Activated naive CD8-positive, alpha-beta T cell treated with anti-CD3 and anti-CD28 coated beads for 36 hours (primary cell): ENCODE measurements at regions not wholly inside any gene's neighbourhood (a gene's known extent, or its start where the extent isn't known, plus 50 kb on each side); places are given as distances from the start of the nearest gene placed in this dataset.

Experiments used
- DNase-seq: peaks from one replicate; pipeline ENCODE4 v3.0.0; 2021
- H3K27ac Mint-ChIP-seq: one replicate; pipeline ENCODE4 v1.8.0; 2022; ENCODE audit warnings: mild to moderate bottlenecking, moderate library complexity, mixed read lengths
- H3K27me3 Mint-ChIP-seq: one replicate; pipeline ENCODE4 v1.8.0; 2022; ENCODE audit warnings: mild to moderate bottlenecking, mixed read lengths
- H3K36me3 Mint-ChIP-seq: one replicate; pipeline ENCODE4 v1.8.0; 2021; ENCODE audit warnings: mild to moderate bottlenecking, mixed read lengths
- H3K4me1 Mint-ChIP-seq: one replicate; pipeline ENCODE4 v1.8.0; 2021; ENCODE audit warnings: mixed read lengths
- H3K4me3 Mint-ChIP-seq: one replicate; pipeline ENCODE4 v1.8.0; 2022; ENCODE audit warnings: mild to moderate bottlenecking, moderate library complexity, mixed read lengths
- H3K9me3 Mint-ChIP-seq: one replicate; pipeline ENCODE4 v1.8.0; 2022; ENCODE audit warnings: mixed read lengths

DNA sequence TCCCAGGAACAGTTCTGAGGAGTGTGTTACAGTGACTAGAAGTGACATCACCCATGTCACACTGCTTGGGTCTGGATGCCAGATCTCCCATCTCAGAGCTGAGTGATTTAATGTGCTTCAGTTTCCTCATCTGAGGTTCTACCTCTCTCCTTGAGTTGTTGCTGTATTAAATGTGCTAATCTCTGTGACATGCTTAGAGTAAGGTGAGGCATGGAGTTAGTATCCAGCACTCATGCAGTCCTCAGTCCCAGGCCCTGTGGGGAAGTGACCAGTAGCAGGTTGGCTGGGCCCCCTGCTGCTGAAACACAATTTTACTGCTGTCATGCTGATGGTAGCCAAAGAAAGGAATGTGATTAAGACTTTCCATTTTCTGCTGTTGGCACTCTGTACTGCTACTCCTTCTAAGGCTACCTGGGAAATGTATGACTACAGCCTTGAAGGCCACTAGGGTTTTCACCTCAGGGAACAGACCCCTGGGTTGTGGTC is 639.6 kb downstream of the MID1IP1 start:
- Mint-ChIP-seq H3K4me3 (no peak overlapping the region), H3K4me1 (peaks cover 37% of the 10 kb centered on the region), H3K9me3 (peaks cover 4% of the 10 kb centered on the region), H3K27ac (peak overlapping the region; percentile 91), H3K27me3 (no peaks in the 10 kb centered on the region), H3K36me3 (peaks cover 13% of the 10 kb centered on the region)
- no peak for DNase-seq

DNA sequence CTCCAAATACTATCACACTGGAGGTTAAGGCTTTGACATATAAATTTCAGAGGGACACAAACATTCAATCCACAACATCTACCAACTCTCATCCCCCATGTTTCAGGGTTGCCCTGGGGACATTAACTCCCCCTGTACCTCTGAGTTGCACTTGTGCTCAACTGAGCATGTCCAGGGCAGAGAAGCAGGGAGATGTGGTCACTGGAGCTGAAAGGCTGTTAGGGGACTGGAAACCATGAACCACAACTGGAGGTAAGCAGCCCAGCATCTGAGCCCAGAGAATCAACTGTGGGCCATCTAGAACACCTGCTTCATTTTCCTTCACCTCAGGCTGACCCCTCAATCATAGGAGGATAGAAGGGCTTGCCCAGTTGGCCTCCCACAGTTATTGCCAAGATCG is 641.1 kb downstream of the MID1IP1 start:
- DNase-seq = no peak
- H3K36me3 Mint-ChIP-seq = peaks cover 9% of the 10 kb centered on the region
- H3K27me3 Mint-ChIP-seq = no peaks in the 10 kb centered on the region
- H3K9me3 Mint-ChIP-seq = peaks cover 4% of the 10 kb centered on the region
- H3K4me1 Mint-ChIP-seq = peaks cover 35% of the 10 kb centered on the region
- H3K27ac Mint-ChIP-seq = no peak overlapping the region
- no peak overlapping the region for H3K4me3 Mint-ChIP-seq

DNA sequence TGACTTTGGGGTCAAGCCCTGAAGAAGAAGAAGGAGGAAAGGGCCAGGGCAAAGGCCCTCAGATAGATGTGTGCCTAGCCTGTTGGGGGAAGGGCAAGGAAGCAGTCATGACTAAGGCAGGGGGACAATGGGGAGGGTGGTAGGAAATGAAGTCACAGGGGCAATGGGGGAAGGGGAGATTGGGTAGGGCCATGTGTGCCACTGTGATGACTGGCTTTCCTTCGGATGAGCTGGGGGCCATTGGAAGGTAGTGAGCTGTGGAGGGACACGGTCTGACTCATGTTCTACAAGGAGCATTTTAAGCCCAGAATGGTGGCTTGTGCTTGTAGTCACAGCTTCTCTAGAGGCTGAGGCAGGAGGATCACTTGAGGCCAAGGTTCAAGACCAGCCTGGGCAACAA is 642.0 kb downstream of the MID1IP1 start:
- Mint-ChIP-seq H3K4me1 (peaks cover 37% of the 10 kb centered on the region), H3K9me3 (peaks cover 4% of the 10 kb centered on the region), H3K27ac (no peak overlapping the region), H3K36me3 (peaks cover 9% of the 10 kb centered on the region), H3K27me3 (no peaks in the 10 kb centered on the region), H3K4me3 (no peak overlapping the region)
- no peak for DNase-seq

DNA sequence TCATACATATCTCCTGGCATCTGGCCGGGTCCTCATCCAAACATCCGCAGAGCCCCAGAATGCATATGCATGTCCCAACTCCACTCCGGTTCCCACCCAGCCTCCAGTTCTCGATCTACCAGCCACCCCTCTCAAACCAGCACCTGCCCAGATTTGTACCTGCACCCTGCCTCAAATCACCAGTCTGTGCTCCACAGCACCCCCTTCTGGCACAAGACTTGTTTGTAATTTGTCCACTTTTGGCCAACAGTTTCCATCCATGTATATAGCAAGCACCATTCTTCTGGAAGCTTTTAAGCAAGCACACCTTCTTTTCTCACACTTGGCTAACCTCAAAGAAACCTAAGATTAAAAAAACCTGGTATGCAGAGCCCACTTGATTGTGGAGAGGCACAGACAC is 644.1 kb downstream of the MID1IP1 start:
- Mint-ChIP-seq H3K4me1 (peaks cover 40% of the 10 kb centered on the region), H3K4me3 (no peak overlapping the region), H3K9me3 (peaks cover 6% of the 10 kb centered on the region), H3K27ac (no peak overlapping the region), H3K27me3 (no peaks in the 10 kb centered on the region), H3K36me3 (peaks cover 12% of the 10 kb centered on the region)
- no peak for DNase-seq

DNA sequence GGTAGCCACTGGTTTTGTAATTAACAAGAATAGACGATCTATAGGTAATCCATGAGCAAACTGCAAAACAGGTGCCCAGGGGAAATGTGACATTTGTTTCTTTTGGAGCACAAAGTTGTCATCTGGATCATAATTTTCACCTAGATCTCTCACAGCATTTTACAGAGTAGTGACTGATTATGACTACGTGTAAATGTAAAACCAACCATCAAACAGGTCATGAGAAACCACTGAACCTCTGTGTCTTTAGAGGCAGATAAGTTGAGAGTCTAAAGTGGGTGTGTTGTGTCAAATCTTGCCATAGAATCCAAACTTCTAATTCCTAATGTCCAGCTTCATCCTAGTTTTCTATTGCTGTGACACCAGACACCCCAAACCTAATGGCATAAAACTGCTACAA is 648.1 kb downstream of the MID1IP1 start:
- DNase-seq = no peak
- peaks cover 5% of the 10 kb centered on the region for H3K36me3 Mint-ChIP-seq
- no peak overlapping the region for H3K4me3 Mint-ChIP-seq
- no peaks in the 10 kb centered on the region for H3K27me3 Mint-ChIP-seq
- H3K27ac Mint-ChIP-seq = no peak overlapping the region
- H3K9me3 Mint-ChIP-seq = peaks cover 2% of the 10 kb centered on the region
- peaks cover 28% of the 10 kb centered on the region for H3K4me1 Mint-ChIP-seq

DNA sequence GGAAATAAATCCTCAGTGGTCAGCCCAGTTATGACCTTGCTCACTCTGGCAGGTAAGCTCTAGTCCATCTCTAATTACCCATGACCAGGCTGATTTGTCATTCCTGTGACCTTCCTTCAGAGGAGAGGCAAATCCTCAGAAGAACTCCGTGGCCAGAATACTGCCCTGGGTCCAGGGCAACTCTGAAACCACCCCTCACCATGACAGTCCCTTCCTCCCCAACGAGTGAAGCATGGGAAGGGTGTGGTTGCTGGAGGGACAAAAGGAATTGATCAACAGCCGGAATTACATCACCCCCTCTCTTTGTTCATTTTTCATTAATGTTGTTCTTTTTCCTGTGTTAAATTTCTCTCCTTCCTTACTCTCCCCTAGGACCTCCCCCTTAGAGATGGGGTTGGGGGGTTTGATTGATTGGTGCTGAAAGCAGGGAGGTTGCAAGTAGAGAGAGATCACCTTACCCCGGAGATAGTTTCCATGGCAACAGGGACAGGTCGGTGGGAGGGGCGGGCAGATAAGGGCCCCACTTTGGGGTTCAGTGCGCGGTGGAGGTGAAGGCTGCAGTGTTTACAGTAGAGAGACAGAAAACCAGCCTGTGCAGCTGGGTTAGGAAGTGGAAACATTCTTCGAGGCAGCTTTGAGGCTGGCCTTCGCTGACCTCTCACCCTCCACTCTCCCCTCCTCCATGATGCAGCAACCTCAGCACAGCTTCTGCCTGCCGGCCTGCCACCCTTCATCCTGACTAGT is 647.4 kb downstream of the BCOR start:
- Mint-ChIP-seq H3K9me3 (peaks cover 2% of the 10 kb centered on the region), H3K27me3 (no peaks in the 10 kb centered on the region), H3K27ac (no peak overlapping the region), H3K4me1 (peaks cover 24% of the 10 kb centered on the region), H3K36me3 (peaks cover 4% of the 10 kb centered on the region), H3K4me3 (no peak overlapping the region)
- DNase-seq = no peak

DNA sequence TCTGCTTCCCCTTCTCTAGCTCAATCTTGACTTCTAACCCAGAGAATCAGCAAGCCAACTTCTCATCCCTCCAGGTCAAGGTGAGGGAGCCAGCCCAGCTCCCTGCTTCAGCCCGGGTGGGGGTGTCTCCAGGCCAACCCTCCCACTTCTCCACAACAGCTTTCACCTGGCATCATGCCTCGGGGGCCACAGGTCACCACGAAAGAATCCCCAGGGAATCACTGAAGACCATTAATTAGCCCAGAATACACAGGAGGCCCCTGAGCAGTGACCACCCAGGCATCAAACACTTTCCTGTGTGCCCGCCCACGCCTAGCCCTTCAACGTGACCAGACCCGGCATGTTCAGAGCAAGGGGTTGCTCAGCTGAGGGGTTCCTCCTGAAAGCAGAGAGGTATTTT is 646.7 kb downstream of the BCOR start:
- peaks cover 2% of the 10 kb centered on the region for H3K9me3 Mint-ChIP-seq
- no peak for DNase-seq
- H3K4me3 Mint-ChIP-seq = no peak overlapping the region
- no peak overlapping the region for H3K27ac Mint-ChIP-seq
- H3K4me1 Mint-ChIP-seq = peaks cover 24% of the 10 kb centered on the region
- peaks cover 3% of the 10 kb centered on the region for H3K36me3 Mint-ChIP-seq
- no peaks in the 10 kb centered on the region for H3K27me3 Mint-ChIP-seq

DNA sequence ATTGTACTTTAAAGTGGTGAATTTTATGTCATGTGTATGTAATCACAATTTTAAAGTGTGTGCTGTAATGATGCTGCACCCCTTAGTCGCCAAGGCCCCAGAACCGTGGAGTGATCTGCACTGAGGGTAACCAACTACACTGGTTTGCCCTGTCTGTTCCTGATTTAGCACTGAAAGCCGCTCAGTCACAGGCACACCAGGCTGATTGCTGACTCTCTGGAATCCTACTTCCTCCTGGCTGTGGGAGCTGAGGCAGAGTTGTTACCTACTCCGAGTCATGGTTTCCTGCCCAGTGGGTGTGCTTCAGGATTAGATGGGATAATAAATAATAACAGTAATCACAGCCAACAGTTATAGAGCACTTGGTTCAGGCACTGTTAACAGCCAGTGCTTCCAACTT is 645.4 kb downstream of the BCOR start:
- H3K4me3 Mint-ChIP-seq = no peak overlapping the region
- H3K9me3 Mint-ChIP-seq = peaks cover 4% of the 10 kb centered on the region
- H3K36me3 Mint-ChIP-seq = peaks cover 3% of the 10 kb centered on the region
- DNase-seq = no peak
- H3K27ac Mint-ChIP-seq = no peak overlapping the region
- peaks cover 21% of the 10 kb centered on the region for H3K4me1 Mint-ChIP-seq
- H3K27me3 Mint-ChIP-seq = no peaks in the 10 kb centered on the region

DNA sequence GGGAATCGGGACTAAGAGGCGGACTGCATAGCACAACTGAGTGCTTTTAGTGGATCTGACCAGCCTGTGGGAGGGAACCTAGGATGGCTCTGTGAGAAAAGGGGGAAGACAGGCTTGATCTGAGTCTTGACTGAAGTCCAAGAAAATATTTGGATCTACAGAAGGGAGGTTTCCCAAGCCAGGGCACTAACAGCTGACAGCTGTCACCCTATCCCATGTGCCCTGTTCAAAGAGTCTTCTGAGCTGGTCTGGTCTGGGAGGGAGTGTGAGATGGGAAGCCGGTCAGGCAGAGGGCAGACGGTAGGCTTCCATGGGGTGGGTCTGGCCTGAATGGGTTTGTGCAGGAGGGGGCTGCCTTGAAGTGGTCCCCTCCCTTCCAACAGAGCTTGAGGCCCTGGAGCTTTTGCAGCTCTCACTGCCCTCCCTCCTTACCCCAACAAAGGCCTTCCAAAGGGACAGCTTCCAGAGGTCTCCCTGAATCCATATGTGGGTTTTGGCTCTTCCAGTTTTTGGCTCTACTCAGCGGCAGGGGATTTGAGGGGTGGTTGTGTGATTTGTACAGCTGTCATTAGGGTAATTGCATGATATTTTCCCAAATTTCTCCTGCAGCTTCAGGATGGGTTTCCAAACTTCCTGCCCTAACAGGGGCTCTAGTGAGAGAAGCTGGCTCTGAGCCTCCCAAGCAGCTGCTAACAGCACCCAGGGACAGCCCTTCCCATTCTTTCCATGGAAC is 643.7 kb downstream of the BCOR start:
- H3K9me3 Mint-ChIP-seq = peaks cover 3% of the 10 kb centered on the region
- H3K4me1 Mint-ChIP-seq = peaks cover 14% of the 10 kb centered on the region
- no peak overlapping the region for H3K4me3 Mint-ChIP-seq
- H3K27me3 Mint-ChIP-seq = no peaks in the 10 kb centered on the region
- no peak for DNase-seq
- no peak overlapping the region for H3K27ac Mint-ChIP-seq
- H3K36me3 Mint-ChIP-seq = no peaks in the 10 kb centered on the region

DNA sequence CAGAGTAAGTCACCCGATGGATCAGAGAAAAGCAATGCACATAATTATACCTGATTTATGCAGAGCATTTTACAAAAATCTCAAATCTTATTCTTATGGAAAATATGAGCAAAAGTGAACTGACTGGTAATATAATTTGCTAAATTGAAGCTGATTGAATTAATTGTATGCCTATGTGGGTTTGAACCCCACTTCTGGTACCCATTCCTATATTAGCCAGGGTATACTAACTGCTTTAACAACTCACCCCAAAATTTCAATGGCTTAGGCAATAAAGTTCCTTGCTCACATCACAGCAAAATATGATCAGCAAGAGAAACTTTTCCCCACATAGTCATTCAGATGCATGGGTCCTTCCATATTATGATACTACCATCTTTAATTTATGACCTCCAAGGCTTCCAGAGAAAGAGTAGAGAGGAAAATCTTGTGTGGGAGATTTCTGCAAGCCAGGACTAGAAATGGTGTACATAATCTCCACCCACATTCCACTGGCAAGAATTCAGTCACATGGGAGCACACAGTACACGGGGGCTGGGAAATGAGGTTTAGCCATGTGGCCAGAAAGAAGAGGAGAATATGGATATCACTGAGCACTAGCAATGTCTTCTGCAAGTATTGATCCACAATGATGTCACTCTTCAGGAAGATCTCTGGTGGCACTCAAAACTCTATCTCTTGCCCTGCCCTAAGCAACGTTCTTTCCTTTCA is 640.7 kb downstream of the BCOR start:
- Mint-ChIP-seq H3K9me3 (peaks cover 3% of the 10 kb centered on the region), H3K4me3 (no peak overlapping the region), H3K4me1 (no peaks in the 10 kb centered on the region), H3K36me3 (no peaks in the 10 kb centered on the region), H3K27ac (no peak overlapping the region), H3K27me3 (no peaks in the 10 kb centered on the region)
- DNase-seq = no peak

DNA sequence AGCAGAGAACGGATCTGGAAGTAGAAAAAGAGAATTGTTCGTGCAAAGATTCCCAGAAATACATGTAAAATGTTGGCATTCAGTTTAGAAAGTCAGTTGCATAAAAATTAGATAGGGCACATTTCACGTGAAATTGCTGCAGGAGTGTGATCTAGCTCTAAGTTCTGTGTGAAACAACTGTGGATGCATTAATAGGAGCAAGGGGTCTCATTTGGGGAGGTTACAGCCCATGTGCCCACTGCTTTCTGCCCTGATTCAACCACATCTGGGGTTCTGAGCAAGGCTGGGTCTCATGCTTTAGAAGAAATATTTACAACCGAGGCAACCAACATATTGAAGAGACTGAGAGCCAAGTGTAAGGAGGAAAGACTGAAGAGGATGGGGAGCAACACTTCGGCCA is 639.0 kb downstream of the BCOR start:
- peaks cover 3% of the 10 kb centered on the region for H3K9me3 Mint-ChIP-seq
- no peak overlapping the region for H3K4me3 Mint-ChIP-seq
- H3K27ac Mint-ChIP-seq = no peak overlapping the region
- H3K4me1 Mint-ChIP-seq = peaks cover 7% of the 10 kb centered on the region
- no peak for DNase-seq
- no peaks in the 10 kb centered on the region for H3K27me3 Mint-ChIP-seq
- H3K36me3 Mint-ChIP-seq = no peaks in the 10 kb centered on the region

DNA sequence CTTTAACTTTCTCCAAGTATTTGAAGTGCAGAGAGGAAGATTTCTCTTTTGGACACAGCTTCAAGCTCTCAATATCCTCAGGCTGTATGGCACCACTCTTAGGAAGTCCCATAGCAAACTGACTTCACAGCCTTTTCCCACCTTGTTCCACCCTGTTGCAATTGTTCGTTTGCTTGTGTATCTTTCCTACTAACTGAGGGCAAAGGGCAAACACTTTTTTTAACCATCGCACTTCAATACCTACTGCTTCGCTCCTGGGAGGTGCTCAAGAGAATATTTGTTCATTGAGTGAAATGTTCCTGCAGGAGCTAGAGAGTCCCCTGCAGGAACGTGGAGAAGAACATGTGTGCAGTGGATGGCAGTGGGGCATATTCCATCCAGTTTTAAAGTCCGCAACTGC is 638.6 kb downstream of the BCOR start:
- Mint-ChIP-seq H3K4me3 (no peak overlapping the region), H3K9me3 (peaks cover 3% of the 10 kb centered on the region), H3K4me1 (peaks cover 7% of the 10 kb centered on the region), H3K27me3 (no peaks in the 10 kb centered on the region), H3K36me3 (no peaks in the 10 kb centered on the region), H3K27ac (no peak overlapping the region)
- no peak for DNase-seq

DNA sequence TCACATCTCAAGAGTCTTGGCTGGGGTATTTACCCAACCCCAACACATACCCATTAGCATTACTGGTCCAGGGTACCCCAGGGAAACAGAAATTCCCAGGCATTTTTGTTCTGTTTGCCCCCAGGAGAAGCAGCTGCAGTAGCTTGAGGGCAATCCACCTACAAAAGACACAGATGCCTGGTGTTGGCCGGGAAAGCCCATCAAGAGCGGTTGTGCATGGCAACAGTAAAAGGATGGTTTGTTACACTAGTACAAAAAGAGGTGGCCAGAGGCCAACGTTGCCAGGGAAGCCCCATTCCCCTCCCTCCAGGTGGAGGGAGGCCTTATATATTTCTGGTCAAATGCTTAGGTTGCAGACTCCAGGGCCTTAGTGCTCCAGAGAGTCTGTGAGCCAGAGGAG is 637.8 kb downstream of the BCOR start:
- Mint-ChIP-seq H3K4me1 (peaks cover 11% of the 10 kb centered on the region), H3K36me3 (no peaks in the 10 kb centered on the region), H3K27ac (no peak overlapping the region), H3K4me3 (no peak overlapping the region), H3K9me3 (peaks cover 3% of the 10 kb centered on the region), H3K27me3 (no peaks in the 10 kb centered on the region)
- no peak for DNase-seq

DNA sequence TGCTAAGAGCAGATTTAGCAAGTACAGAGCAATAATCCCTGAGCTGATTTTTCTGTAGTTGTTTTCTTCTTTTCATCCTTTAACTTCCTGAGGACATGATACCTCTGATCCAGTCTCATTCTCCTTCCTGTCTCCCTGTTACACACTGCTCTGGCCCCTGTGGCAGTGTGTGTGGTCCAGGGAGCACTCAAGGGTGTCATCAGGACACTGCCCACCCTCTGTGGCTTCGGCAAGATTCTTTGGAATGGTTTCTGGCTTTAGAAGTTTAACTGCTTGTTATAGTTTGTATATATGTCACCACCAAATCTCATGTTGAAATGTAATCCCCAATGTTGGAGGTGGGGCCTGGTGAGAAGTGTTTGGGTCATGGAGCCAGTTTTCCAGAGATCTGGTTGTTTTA is 637.3 kb downstream of the BCOR start:
- H3K4me1 Mint-ChIP-seq = peaks cover 11% of the 10 kb centered on the region
- H3K27ac Mint-ChIP-seq = no peak overlapping the region
- no peak overlapping the region for H3K4me3 Mint-ChIP-seq
- DNase-seq = no peak
- no peaks in the 10 kb centered on the region for H3K36me3 Mint-ChIP-seq
- H3K27me3 Mint-ChIP-seq = no peaks in the 10 kb centered on the region
- H3K9me3 Mint-ChIP-seq = peaks cover 3% of the 10 kb centered on the region

DNA sequence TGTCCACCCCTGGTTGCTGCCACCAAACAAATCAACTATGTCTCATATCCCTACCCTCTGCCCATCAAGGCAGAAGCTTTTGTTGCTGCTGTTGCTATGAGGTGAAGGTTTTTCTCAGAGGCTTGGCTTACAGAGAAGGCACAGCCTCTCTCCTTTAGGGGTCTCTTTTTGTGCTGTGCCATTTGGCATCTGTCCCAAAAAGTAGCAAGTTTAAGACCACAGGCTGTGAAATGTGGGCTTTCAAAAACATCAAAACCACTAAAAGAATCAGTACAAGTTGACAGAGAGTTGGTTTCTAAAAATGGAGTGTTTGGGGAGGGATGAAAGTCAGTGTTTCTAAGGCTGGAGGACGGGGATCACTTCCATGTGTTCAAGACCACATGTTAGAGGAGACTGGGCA is 634.9 kb downstream of the BCOR start:
- Mint-ChIP-seq H3K36me3 (no peaks in the 10 kb centered on the region), H3K27ac (no peak overlapping the region), H3K9me3 (no peaks in the 10 kb centered on the region), H3K4me3 (no peak overlapping the region), H3K27me3 (no peaks in the 10 kb centered on the region), H3K4me1 (peaks cover 11% of the 10 kb centered on the region)
- DNase-seq = no peak
